ENCODE measurements at regions not wholly inside any gene's neighbourhood (a gene's known extent, or its start where the extent isn't known, plus 50 kb on each side); places are given as distances from the start of the nearest gene placed in this dataset.

- no peak overlapping the region for H3K18ac ChIP-seq (ENCODE audit: extremely low read depth, low read length)
- no peaks in the 10 kb centered on the region for H3K36me3 ChIP-seq (ENCODE audit: control insufficient read depth in 2 of 4, insufficient read depth in 4 of 4, low read length in 3 of 4)
- no peaks in the 10 kb centered on the region for H3K4me1 ChIP-seq (replicated peaks in 1 of 4; ENCODE audit: control insufficient read depth in 3 of 4, insufficient read depth in 4 of 4, low read length in 3 of 4)
- POLR2A ChIA-PET (ENCODE audit: partially characterized antibody) = no interaction called here
- H3K9ac ChIP-seq (replicated peaks in 1 of 4; ENCODE audit: extremely low read depth in 1 of 4, low read depth in 3 of 4, low read length in 3 of 4) = no peak overlapping the region
- no peak overlapping the region for H3K27ac ChIP-seq (ENCODE audit: low read depth, low read length)
- no peaks in the 10 kb centered on the region for H3K79me1 ChIP-seq (ENCODE audit: low read depth, low read length)
- no peaks in the 10 kb centered on the region for H4K20me1 ChIP-seq (replicated peaks in 1 of 2; ENCODE audit: control insufficient read depth in 1 of 2, insufficient read depth in 2 of 2, low read length in 2 of 2)
- no peak overlapping the region for H2AK5ac ChIP-seq (ENCODE audit: low read depth, low read length)
- no peaks in the 10 kb centered on the region for H3K23me2 ChIP-seq (ENCODE audit: low read depth, low read length)
- H3K23ac ChIP-seq (ENCODE audit: insufficient read length) = no peak overlapping the region
- H3K9me3 ChIP-seq (ENCODE audit: insufficient read depth in 2 of 2, low read depth in 1 of 2, low read length in 1 of 2) = no peaks in the 10 kb centered on the region
- no peak overlapping the region for H2BK120ac ChIP-seq (replicated peaks; ENCODE audit: low read depth, low read length)
- H4K5ac ChIP-seq (ENCODE audit: insufficient read length, low read depth, low read length) = no peak overlapping the region
- H4K91ac ChIP-seq (replicated peaks; ENCODE audit: insufficient read length, low read length) = no peak overlapping the region
- FAIRE-seq = no peak
- no peak overlapping the region for H2BK20ac ChIP-seq (ENCODE audit: low read length)
- WGBS, 2 experiments (ENCODE audit: extremely low coverage in 1 of 2, insufficient coverage in 1 of 2, insufficient read length in 1 of 2, insufficient replicate concordance in 2 of 2, low coverage in 1 of 2, low lambda C conversion rate in 2 of 2, missing lambda C conversion rate in 1 of 2) = 92% methylated on average over 4 of the region's 4 CpGs; no CpG with 5 or more reads in 1 of the 2 experiments
- no peak for TF ChIP-seq SIN3A (conservative IDR thresholded peaks at IDR 0.05 in 1 of 2, IDR thresholded peaks at IDR 0.05 in 1 of 2; ENCODE audit: low read depth in 1 of 2, low read length in 2 of 2)
- TF ChIP-seq EZH2 (IDR thresholded peaks at IDR 0.05; ENCODE audit: low read depth, low read length, severe bottlenecking) = no peak
- TF ChIP-seq EGR1 (IDR thresholded peaks at IDR 0.05; ENCODE audit: borderline replicate concordance, low read depth, low read length) = no peak
- no peak for TF ChIP-seq TAF1 (IDR thresholded peaks at IDR 0.05; ENCODE audit: low read depth, low read length)
- TF ChIP-seq SUZ12 (IDR thresholded peaks at IDR 0.05; ENCODE audit: low read length) = no peak
- TF ChIP-seq POLR2AphosphoS5 (IDR thresholded peaks at IDR 0.05; ENCODE audit: low read depth, low read length) = no peak
- no peak for TF ChIP-seq E2F6 (IDR thresholded peaks at IDR 0.05)
- TF ChIP-seq EP300 (IDR thresholded peaks at IDR 0.05; ENCODE audit: borderline replicate concordance in 1 of 2, low read depth in 2 of 2, low read length in 2 of 2) = no peak
- no peak for TF ChIP-seq BACH1 (IDR thresholded peaks at IDR 0.05; ENCODE audit: low read length)
- no peak for TF ChIP-seq HDAC2 (IDR thresholded peaks at IDR 0.05; ENCODE audit: borderline replicate concordance in 1 of 2, low read depth in 2 of 2, low read length in 2 of 2)
- TF ChIP-seq CTBP2 (IDR thresholded peaks at IDR 0.05; ENCODE audit: borderline replicate concordance, insufficient read depth, insufficient read length, low read length) = no peak
- no peak overlapping the region for H3K4me3 ChIP-seq (ENCODE audit: extremely low read depth in 1 of 4, insufficient read depth in 2 of 4, low read depth in 3 of 4, low read length in 4 of 4)
- no peak overlapping the region for H3K56ac ChIP-seq (replicated peaks; ENCODE audit: insufficient read length, low read depth, low read length)
- no peaks in the 10 kb centered on the region for H3K79me2 ChIP-seq (ENCODE audit: control insufficient read depth in 1 of 2, insufficient read depth in 2 of 2, low read length in 2 of 2)
- H2AFZ ChIP-seq (ENCODE audit: low read length) = no peak overlapping the region
- H4K8ac ChIP-seq (ENCODE audit: extremely low read depth, insufficient read depth, low read length) = no peak overlapping the region
- no peak overlapping the region for H2BK12ac ChIP-seq (ENCODE audit: low read depth, low read length)
- H3K14ac ChIP-seq (ENCODE audit: insufficient read length) = no peak overlapping the region
- H3K4ac ChIP-seq (replicated peaks; ENCODE audit: insufficient read length, low read depth, low read length) = no peak overlapping the region
- DNase-seq (ENCODE audit: low read depth in 1 of 2, low spot score in 2 of 2) = no peak
- CTCF ChIA-PET (ENCODE audit: partially characterized antibody) = interaction anchor here (0.6 to 1.4 kb wide), 3 partner anchors 12 to 121 kb away, joined by 3 to 4 read pairs (median 3); no protein-coding TSS in a partner anchor
- H2BK15ac ChIP-seq (ENCODE audit: low read length) = no peak overlapping the region
- H2BK5ac ChIP-seq (ENCODE audit: low read depth, low read length) = no peak overlapping the region
- H3K4me2 ChIP-seq (ENCODE audit: insufficient read depth in 1 of 2, low read depth in 2 of 2, low read length in 2 of 2) = no peak overlapping the region
- no peaks in the 10 kb centered on the region for H3K27me3 ChIP-seq (replicated peaks in 1 of 4; ENCODE audit: control insufficient read depth in 3 of 4, extremely low read depth in 1 of 4, insufficient read depth in 3 of 4, low read length in 3 of 4)
Measured at GRCh38 chr5:28714907-28715698, 1676.7 kb upstream of the CDH9 start.

All from H1 (cell line).